HEK293T (cell line): ENCODE measurements at regions not wholly inside any gene's neighbourhood (a gene's known extent, or its start where the extent isn't known, plus 50 kb on each side); places are given as distances from the start of the nearest gene placed in this dataset.

Experiments used
- ELF4 ChIP-seq: fragments of 450-650 bp; IDR thresholded peaks from 2 replicates; pipeline ENCODE4 v1.6.1; 2017; ENCODE audit warnings: antibody characterized with exemption
- FOXM1 ChIP-seq: fragments of 450-650 bp; IDR thresholded peaks from 2 replicates; pipeline ENCODE4 v1.6.1; 2017; ENCODE audit warnings: mild to moderate bottlenecking, borderline replicate concordance
- HDGF ChIP-seq: fragments of 450-650 bp; IDR thresholded peaks from 2 replicates; pipeline ENCODE4 v1.6.1; 2017; ENCODE audit warnings: antibody characterized with exemption, borderline replicate concordance
- SP1 ChIP-seq: fragments of 450-650 bp; IDR thresholded peaks from 2 replicates; pipeline ENCODE4 v1.6.1; 2017
- SUZ12 ChIP-seq: fragments of 450-650 bp; IDR thresholded peaks from 2 replicates; pipeline ENCODE4 v1.6.1; 2016; ENCODE audit warnings: mild to moderate bottlenecking
- TARDBP ChIP-seq: fragments of 450-650 bp; IDR thresholded peaks from 2 replicates; pipeline ENCODE4 v1.6.1; 2016
- TF ChIP-seq, protein P1 (sequence below): fragments of 450-650 bp; IDR thresholded peaks from 2 replicates; pipeline ENCODE4 v1.6.1; 2016

DNA sequence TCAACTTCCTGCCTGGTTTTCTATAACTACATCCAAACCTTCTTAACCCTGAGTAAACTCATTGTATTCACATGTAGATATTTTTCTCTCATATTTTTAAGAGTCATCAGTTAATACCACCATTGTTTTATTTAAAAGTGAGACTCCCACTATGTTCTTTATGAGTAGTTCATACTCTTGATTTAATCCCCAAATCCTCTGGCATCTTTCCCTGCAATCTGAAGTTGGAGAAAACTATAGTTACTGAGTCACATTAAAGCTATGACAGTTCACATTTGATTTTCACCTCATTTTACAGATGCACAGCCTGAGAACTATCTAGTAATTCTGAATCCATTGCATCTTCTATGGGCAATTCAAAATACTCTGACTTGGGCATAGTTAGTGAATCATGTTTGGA, 1358.7 kb upstream of the NRXN1 start:
- TF ChIP-seq FOXM1 (no peak), SP1 (no peak), ELF4 (no peak), HDGF (no peak), SUZ12 (no peak), TARDBP (no peak)
- TF ChIP-seq, protein P1, sequence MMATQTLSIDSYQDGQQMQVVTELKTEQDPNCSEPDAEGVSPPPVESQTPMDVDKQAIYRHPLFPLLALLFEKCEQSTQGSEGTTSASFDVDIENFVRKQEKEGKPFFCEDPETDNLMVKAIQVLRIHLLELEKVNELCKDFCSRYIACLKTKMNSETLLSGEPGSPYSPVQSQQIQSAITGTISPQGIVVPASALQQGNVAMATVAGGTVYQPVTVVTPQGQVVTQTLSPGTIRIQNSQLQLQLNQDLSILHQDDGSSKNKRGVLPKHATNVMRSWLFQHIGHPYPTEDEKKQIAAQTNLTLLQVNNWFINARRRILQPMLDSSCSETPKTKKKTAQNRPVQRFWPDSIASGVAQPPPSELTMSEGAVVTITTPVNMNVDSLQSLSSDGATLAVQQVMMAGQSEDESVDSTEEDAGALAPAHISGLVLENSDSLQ: no peak
